ENCODE measurements at regions not wholly inside any gene's neighbourhood (a gene's known extent, or its start where the extent isn't known, plus 50 kb on each side); places are given as distances from the start of the nearest gene placed in this dataset.

DNA sequence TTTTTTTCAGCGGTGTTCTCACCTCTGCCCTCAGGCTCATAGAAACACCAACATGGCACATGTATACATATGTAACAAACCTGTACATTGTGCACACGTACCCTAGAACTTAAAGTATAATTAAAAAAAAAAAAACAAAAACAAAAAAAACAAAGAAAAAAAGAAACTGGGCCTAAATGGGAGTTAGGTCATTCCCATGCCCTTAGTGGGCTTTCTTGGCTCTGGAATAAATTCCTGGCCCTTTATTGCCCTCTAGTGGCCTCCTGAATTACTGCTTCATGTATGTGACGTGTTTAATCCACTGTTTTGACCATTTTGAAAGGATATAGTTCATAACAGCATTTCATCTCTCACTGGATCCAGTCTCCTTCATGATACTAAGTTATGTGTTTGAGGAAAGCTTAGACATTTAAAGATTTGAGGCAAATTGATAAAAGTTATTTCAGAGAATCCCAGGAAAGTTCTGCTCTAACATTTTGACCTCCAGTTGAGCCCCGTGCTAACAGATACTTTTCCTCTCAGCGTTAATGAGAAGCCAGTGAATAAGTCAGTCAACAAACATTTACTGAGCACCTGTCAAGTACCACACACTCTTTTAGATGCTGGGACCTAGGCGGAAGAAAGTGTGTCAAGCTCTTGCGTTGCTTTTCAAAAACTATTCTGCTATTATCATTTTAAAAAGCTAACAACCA, 54.7 kb upstream of the SYPL1 start:
- DNase-seq (ENCODE audit: low spot score) = peak; percentile 71

DNA sequence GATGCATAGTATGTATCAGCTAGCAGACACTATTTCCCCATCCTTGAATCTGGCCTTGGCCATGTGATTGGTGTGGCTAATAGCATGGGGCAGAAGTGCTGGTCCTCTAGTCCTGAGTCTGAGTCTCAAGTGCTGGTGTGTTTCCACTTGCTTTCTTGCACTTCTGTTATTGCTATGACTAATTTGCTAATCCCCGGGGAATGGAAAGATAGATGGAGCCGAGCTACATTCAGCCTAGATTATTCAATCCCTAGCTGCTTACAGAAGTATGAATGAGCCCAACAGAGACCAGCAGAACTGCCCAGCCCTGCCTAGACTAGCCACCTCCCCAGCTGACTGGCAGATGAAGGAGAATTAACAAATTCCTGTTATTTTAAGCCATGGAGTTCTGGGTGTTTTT, 53.2 kb upstream of the SYPL1 start:
- no peak for DNase-seq (ENCODE audit: low spot score)

DNA sequence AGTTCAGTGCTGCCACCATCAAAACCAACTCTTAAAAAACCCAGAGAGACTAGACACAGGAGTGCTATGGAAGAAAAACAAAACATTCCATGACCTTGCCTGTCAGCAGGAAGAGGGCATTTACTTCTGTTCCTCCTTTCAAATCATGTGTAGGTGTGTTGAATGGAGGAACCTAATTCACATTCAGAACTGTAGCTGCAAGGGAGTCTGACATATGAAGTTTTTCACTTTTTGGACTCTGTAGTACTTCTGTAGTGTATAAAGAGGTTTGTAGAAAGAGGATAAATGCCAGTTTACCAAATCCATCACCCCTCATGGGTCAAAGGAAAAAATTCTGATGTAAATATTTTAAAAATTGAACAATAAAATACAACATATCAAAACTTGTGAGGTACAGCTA, 51.1 kb upstream of the SYPL1 start:
- no peak for DNase-seq (ENCODE audit: low spot score)

All from ureter (tissue), 1 donor.